GM21576 (cell line): ENCODE measurements at regions not wholly inside any gene's neighbourhood (a gene's known extent, or its start where the extent isn't known, plus 50 kb on each side); places are given as distances from the start of the nearest gene placed in this dataset.

Experiments used
- ATAC-seq: cut with Tn5 transposase; IDR thresholded peaks from one replicate; pipeline ENCODE4 v1.9.1; 2021; ENCODE audit warnings: mild to moderate bottlenecking, moderate library complexity; ENCODE audit not compliant: unreplicated experiment

DNA sequence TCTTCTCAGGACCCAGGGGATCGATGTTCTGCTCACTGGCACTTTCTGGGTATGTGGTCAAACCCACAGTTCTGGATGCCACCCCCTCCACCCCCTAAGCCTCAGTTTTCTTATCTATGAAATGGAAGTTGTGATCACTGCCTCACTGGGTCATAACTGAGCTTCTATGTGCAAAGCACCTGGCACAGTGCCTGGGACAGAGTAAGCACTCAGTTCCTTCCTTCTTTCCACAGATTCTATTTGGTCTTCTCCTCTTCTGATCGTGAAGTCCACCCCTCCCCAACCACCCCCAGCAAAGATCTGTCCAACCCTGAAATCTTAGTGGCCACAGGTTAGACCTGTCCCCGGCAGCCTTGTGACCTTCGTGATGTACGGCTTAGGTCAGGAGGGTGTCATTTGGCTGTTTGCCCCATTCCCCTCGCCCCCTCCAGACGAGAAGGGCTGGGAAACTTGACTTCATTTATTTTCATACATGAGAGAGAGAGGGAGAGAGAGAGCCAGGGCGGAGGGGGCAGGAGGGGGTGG is 181.4 kb downstream of the FGF18 start:
- ATAC-seq: no peak

DNA sequence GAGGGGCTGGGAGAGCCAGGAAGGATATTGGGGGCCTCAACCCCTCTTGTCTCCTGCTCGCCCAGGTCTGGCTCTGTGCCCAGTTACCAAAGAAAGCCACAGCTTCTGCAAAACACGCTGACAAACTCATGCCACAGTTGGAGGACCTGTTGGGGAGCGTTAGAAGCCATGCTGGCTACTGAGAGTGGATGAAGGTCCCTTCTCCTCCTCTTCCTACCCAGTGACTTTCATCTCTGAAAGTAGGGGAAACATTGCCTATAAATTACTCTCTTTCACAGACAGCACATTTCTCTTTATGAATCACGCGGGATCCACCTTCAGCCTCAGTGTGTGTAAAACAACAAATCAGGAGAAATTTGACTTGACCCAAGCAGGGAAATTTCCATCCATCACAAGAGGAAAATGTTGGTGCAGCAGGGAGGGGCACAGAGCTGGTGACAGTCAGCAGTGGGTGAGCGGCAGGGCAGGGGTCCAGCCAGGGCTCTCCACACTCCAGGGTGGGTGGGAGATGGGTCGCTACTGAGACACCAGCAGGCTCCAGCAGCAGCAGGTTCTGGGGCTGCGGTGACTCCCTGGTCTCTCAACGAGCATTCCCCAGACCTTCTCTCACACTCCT is 181.9 kb downstream of the FGF18 start:
- no peak for ATAC-seq

DNA sequence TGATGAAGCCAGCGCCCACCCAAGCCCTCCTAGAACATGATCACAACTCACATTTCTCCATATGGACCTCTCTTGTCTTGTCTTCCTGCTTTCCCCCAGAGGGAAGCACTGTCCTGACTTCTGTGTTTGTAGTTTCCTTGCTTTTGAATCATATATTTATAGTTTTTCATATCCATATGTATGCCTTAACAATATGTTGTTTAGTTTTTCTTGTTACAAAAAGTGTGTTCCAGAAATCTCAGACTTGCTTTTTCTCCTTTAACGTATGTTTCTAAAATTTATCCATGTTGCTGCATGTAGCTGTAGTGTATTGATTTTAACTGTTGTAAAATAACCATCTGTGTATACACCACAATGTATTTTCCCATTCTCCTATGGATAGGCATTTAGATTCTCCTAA is 182.0 kb upstream of the SMIM23 start:
- ATAC-seq: no peak

DNA sequence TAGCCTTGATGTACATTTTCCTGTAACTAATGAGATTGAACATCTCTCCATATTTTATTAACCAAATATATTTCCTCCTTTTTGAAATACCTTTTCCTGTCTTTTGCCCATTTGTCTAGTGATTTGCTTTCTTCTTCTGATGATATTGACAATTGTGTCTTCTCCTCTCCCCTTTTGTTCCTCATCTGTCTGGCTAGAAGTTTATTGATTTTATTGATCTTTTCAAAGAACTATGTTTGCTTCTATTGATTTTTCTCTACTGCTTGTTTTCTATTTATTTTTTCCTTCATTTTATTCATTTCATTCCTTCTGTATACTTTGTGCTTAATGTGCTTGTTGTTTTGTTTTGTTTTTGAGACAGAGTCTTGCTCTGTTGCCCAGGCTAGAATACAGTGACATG is 181.4 kb upstream of the SMIM23 start:
- ATAC-seq: no peak

DNA sequence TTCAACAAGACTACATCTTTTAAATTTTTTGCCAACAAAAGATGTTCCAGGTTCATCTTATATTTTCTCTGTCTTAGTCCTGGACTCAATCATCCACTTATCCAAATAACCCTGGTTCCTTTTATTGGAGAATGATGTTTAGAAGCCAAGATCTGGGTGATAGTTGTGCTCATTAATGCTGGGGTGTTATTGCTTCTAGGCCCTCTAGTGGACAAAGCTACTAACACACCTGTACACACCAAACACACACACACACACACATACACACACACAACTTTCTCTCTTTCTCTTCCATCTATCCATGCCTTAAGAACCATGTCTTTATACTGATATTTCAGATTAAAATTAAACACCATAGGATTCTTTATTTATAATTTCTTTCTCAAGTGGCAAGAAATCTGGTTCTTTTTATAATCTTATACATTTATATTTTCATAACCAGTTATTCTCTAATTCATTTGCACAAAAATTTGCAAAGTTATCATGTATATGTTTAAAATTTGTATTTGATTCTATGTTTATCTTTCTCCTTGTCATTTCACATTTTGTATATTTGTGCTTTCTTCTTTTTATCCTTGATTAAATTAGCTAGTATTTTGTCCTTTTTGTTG is 179.1 kb upstream of the SMIM23 start:
- no peak for ATAC-seq

DNA sequence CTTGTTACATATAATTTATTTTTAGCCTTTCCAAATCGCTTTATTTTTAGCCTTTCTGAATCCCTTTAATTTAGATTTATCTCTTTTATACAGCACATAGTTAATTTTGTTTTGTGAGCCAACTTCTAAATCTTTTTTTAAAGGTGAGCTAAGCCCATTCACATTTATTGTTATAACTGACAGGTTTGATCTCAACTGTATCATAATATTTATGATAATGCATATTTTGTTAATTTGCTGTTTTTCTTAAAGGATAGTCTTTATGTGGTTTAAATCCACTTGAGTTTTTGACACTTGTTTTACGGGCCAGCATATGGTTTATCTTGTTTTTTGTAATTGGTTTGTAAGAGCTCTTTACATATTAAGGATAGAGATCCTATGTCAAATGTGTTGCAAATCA is 177.8 kb upstream of the SMIM23 start:
- no peak for ATAC-seq

DNA sequence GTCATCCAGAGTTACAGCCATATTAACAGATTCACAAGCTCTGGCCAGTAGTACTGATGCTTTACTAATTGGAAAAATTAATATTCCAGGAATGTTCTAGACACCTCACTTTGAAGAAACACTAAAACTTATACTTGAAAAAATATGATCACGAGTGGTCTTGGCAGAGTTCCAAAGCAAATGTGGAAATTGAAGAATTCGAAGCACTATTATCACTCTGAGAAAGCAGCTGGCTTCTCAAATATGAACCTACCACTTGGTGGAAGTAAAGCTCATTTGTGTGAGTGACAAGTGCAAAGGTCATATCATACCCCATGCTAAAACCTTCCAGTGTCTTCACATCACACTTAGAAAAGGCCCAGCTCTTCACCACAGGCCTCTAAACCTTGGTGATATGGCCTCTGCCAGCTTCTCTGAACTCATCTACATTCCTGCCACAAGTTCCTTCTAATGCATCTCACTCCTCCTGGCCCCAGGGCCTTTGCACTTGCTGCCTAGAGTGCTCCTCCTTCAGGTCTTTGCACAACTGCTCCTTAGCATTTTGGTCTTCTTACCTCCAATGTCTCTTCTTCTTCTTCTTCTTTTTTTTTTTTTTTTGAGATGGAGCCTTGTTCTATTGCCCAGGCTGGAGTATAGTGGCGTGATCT is 175.7 kb upstream of the SMIM23 start:
- ATAC-seq: no peak

DNA sequence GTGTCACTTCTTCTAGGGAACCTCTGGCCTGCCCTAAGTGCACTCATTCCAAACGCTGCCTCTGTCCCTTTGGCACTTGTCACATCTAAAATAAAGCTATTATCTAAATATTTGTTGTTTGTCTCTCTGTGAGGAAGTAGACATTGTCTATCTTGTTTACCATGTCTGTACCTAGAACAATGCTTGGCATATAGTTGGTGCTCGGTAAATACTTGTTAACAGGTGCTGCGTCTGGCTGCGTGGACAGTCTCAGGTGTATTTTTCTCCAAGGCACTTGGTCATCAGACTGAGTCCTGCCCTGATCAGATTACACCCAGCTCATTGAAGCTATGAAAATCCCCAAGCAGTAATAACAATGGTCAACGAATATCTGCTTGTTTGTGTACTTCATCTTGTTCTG is 174.9 kb upstream of the SMIM23 start:
- ATAC-seq: no peak

DNA sequence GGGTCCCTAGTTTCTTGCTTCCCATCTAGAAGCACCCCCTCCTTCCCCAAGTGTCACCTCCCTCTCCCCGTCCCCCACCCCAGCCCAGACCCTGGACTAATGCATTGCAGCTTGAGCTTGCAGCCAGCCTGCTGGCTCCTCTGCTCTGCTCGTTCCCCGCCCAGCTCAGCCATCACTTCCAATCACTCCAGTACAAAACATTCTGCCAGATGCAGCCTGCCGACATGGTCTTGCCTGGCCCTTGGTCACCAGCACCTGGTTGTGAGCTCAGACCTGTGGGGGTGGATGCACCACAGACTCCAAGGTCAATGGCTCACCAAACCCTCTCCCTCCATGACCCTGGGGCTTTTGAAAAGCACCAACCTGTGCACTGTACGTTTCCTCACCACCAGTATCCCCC is 172.9 kb upstream of the SMIM23 start:
- ATAC-seq: no peak

DNA sequence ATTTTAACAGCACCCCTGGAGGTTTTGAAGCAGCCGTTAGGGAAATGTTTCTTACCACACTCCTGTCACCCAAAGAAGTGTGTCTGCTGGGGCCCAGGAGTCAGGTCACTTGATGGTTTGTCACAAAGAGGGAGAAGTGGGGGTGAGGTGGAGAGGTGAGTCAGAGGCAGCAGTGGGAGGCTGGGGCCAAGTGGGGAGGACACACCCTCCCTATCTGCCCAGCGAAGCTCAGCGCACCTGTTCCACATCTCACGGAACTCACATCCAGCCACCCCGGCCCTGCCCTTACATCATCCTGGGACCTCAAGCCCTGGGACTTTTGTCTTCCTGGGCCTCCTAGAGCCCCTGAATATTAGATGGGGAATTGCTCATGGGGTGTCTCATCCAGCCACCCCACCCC is 171.1 kb upstream of the SMIM23 start:
- no peak for ATAC-seq

DNA sequence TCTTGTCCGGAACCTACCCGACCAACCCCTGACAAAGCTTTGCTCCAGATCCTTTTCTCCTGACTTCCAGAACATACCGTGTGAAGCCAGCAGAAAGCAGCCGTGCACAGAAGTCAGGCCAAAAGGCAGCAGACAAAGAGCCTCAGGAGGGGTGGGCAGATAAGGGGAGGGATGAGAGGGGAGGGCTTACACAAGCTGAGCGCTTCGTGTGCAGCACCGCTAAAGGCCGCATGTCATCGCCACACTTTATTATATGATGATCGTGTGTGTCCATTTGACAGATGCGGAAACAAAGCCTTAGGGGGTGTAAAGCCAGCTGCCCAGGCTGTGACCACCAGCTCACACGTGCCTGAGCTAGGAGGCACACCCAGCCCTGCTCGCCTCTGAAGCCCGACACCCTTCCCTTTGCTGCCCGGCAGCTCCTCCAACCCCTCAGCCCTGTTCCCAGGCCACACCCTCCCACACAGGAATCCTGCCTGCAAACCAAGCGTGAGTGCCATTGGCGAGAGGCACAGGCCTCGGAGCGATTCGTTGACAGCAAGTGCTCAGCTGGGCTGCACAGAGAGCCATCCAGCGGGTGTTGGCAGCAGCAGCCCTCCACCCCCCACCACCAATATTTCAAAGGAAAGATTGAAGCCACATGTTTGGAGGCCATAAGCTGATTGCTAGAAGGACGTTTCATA is 170.5 kb upstream of the SMIM23 start:
- ATAC-seq: no peak

DNA sequence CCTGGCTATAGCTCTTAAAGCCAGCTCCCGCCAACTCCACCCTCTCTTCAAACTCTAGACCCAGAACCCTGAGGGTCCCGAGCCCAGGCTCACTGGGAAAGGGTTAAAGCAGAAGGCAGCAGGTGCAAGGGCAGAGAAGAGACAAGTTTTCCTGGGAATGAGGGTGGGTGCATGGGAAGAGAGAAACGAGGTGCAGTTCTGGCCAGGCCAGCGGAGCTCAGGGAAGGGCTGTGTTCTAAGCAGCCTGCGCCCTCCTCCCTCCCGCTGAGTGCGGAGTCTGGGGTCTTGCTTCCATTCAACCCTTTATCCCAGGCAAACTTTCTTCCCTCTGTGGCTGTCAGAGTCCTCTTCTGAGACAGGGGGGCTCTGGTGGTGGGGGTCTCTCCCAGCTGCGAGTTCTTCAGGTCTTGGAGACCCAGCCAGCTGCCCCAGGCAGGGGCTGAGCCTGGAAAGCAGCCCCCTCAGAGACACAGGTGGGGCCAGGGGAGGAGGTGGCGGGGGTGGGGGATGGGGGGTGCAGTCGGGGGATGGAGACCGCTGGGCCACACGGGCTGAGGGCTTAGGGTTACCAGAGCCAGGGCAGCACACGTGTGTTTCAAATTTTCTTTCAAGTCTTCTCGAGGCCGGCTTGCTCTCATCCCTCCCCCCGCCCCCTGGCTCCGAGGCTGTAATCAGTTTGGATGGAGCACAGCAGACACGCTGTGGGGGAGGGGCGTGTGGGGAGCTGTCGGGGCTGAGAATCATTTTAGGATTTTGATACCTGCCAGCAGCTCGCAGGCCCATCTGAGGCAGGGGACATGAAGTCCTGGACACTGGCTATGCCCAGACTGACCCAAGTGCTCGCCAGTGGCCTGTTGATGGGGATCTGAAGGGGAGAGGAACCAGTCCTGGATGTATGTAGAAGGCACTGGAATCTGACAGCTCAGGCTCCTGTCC is 169.6 kb upstream of the SMIM23 start:
- ATAC-seq: no peak

DNA sequence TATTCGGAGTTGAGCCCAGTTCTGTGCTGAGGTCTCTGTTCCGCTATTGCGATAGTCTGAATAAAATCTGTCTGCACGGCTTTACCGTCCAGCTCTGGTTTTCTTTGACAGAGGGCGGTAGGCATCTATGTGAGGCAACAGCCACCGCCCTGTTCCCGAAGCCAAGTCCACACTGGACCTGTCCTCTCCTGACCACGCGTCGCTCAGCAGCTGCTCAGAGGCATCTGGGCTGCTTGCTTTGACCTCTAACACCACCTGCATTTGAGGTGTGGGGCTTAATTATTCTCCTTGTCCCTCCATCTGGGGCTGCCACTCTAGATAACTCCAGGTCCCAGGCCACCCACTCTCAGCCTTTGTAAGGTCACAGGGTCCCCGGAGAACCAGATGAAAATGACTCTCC is 168.4 kb upstream of the SMIM23 start:
- no peak for ATAC-seq

DNA sequence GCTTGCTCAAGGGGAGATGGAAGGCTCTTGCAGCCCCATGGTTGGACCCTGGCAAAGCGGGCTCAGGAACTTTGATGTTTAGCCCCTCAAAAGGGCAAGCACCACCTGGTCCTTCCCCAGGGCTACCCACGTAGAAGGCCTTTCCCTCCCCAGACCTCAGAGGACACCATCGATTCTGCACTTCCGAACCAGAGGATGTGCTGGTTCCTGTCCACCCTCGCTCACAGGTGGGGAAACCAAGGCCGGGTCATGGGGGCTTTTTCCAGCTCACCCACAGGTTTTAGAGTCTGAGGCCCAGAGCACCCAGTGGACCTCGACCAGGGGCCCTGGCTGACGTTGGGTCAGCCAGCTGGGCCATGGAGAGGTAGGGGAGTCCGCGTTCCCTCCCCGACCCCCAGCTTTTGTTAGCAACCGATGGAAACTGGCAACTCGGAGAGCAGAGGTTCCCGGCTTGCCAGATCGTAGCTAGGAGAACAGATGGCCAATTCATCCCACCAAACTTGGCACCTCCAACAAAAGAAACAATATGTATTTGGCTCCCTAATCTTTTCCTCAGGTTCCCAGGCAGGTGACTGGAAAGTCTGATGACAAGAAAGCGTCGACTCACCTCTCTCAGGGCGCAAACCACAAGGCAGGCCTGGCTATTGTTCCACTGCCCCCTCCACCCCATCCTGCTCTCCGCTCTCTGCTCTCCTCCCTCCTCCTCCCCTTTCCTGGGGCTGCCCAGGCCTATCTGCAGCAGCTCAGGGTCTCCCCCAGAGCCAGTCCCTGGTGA is 167.6 kb upstream of the SMIM23 start:
- no peak for ATAC-seq

DNA sequence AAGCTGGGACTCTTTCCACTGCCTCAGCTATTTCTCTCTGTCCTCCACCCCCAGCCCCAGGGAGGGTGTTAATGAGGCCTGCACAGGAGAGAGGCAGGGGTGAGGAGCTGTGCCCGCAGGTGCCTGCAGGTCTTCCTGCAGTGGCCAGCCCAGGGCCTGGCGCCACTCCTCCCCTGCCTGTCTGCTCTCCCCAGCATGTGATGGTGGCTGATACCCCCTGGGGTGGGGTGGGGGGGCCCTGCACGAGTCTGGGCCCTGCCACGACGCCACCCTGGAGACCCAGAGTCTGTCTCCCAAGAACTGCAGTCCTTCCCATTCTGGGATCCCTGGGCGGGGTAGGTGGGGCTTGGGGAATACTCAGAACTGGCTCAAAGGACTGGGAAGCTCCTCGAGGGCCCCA is 166.4 kb upstream of the SMIM23 start:
- no peak for ATAC-seq

DNA sequence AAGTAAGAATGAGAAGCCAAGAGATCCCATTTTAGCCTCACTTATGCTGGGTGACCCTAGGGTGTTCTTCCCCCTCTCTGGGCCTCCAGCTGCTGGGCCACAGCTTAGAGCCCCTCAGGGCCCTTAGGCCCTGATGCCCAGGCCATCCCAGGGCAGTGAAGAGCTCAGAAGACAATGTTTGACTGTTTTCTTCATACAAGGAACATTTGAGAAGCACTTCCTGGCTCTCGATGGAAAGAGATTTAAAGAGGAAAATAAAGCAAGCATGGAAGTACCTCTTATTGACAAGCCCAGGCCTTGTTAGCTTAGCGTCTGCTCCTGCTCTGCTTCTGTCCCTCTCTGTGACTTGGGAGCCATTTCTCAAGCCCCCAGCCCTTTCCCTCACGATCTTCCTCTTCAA is 165.9 kb upstream of the SMIM23 start:
- ATAC-seq: no peak

DNA sequence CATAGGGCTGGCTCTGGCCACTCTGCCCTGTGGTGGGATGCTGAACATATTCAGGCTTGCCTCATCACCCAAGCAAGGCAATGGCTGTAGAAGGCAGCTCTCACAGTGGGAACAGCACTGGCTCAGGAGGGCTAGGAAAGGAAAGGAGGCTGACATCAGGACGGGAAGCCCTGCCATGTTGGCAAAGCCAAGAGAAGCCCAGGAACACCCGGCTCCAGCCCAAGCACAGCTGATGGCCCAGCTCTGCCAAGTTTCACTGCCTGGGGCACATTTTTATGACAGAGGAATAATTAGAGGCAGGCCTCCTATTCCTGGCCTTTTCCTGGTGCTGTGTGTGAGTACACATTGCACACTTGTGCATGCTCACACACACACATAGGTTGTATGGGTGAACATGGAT is 163.6 kb upstream of the SMIM23 start:
- no peak for ATAC-seq

DNA sequence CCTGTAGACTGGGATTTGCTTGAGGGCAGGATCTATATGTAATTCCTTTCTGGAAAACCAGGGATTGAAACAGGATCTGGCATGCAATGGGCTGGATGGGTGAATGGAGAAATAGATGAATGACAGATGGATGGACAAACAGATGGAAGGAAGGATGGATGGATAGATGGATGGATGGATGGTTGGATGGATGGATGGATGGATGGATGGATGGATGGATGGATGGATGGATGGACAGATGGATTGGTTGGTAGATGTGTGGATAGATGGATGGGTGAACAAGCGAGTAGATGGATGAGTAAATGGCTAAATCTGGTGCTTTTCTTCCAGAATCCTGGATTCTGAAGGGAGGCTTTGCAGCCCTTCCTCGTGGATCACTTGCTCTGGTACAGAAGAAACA is 162.5 kb upstream of the SMIM23 start:
- ATAC-seq: no peak

DNA sequence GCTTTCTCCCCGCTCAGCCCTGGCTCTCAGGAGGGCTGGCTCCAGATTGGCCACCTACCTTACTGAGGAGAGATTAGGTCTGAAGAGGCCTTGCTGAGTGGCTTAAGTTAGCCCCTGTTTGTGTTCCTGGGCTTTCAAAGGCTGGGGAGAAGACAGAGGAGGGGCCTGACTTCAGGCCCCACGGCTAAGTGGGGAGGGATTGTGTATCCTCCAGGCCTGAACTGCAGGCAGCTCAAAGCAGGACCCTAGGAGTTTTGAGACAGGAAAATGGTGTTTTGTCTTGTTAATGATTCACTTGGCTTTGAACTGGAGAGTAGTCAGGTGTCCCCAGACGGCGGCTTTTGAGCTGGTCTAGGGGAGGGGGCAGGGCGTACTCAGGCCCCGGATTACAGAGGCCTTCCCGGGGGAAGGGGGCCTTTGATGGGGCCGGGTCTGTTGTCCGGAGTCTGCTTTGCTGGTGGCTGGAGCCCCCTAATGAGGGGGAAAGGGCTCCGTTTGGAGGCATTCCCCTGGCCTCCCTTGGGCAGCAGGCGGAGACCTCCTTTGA is 162.0 kb upstream of the SMIM23 start:
- no peak for ATAC-seq

DNA sequence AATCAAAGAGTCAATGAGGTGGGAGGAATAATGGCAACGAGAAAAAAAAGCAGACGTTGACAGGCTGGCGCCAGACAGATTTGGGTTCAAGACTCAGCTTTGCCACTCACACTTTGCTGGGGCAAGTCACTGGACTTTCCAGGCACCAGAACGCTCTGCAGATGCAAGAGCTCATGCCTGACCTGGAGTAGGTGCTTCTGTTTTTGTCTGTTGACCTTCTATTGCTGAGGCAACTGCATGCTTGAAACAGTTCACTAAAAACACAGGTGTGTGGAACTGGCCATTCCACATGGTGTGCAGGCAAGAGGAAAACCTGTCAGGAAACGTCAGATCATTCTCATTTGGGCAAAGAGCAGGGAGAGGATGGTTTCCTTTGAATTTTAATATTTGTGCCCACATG is 161.2 kb upstream of the SMIM23 start:
- no peak for ATAC-seq
